ENCODE measurements at regions not wholly inside any gene's neighbourhood (a gene's known extent, or its start where the extent isn't known, plus 50 kb on each side); places are given as distances from the start of the nearest gene placed in this dataset.
"Not testable (repeated sequence)": the region's sequence is repeated elsewhere in the genome, so short reads cannot be mapped to it uniquely, and the experiment has no call there.

DNA sequence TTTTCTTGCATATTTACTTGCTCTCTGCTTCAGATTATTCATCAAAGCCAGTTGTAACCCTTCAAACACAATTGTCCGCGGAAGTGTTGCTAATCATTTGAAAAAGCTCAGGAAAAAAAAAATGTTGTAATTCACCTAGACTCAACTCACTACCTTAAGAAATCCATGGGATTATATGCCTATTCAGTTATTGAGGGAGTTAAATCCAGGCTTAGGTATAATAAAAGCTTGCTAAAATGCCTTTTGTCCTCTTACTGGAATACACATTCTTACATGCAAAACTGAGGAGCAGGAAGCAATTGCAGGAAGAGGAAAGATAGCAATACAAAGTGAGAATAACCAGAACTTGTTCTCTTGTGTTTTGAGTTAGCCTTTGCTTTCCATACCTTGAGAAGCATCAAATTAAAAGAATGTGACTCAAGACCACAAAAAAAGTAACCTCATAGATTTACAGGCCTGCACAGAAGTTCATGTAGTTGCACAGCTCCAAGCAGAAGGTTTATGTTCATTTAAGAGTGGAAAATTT lies 91.4 kb upstream of the FAM241A start:
- DNase-seq (ENCODE audit: low read depth in 3 of 3, low spot score in 1 of 3): no peak

DNA sequence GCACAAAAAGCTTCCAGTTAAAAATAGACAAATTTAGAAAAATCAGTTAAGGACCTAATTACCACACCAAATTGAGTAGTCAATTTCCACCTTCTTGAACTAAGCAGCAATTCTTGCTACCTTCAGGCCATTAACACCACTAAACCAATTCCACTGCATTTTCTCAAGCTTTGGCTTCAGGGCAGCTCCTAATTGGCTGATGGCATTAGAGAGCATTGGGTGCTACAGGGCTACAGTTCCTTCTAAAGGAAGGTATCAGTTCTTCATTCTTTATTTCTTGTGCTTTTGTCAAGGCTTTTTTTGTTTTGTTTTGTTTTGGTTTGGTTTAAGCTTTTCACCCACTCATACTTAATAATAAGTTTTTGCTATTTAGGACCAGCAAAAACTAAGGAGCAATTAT lies 90.2 kb upstream of the FAM241A start:
- DNase-seq (ENCODE audit: low read depth in 3 of 3, low spot score in 1 of 3): no peak

DNA sequence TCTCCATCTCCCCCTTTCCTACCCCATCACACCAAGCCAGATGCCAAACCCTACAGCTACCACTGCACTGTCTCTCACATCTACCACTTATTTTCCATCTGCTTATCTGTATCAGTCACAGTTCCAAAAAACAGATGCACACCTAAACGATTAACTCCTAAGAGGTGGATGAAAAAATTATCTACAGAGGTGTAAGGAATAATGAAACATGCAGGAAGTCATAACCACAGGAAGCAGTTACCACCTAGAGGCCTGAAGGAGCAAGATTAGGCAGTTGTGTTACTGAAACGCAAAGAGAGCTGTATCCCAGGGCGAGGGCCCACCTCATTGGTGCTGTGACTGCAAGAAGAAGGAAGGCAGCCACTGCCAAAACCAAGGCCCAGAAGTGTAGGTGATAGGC lies 87.8 kb upstream of the FAM241A start:
- no peak for DNase-seq (ENCODE audit: low read depth in 3 of 3, low spot score in 1 of 3)

DNA sequence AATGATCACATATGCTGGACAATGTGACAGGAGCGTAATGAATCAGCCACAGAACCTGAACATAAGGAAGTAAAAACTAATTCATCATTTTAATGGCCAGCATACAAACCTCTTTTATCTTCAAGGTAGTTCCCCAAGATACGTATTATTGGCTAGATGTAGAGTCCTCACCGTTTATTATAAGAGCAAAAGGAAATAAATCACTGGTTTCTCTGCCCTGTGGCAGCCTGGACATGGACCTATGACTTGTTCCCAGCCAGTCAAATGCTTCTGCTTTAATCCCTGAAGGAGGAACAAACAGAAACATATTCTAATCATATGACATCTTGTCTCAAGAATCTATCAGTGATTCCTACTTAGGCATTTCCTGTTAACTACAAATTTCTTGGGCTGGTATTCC lies 86.8 kb upstream of the FAM241A start:
- no peak for DNase-seq (ENCODE audit: low read depth in 3 of 3, low spot score in 1 of 3)

DNA sequence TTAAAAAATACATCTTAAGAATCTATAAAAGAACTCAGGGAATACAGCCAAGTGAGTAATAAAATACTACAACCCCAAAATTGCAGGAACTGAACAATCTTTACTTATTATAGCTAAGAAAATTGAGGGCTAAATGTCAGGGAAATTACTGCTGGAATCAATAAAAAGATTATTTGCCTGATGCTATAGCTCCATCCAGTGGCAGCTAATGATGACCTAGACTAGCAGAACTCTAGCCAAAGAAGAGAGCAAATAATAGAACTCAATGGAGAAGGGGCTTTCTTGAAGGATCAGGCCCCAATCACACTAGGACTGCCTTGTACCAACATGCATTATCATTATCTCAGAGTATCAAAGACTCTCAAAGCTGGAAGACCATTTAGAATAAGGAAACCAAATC lies 85.0 kb upstream of the FAM241A start:
- no peak for DNase-seq (ENCODE audit: low read depth in 3 of 3, low spot score in 1 of 3)

DNA sequence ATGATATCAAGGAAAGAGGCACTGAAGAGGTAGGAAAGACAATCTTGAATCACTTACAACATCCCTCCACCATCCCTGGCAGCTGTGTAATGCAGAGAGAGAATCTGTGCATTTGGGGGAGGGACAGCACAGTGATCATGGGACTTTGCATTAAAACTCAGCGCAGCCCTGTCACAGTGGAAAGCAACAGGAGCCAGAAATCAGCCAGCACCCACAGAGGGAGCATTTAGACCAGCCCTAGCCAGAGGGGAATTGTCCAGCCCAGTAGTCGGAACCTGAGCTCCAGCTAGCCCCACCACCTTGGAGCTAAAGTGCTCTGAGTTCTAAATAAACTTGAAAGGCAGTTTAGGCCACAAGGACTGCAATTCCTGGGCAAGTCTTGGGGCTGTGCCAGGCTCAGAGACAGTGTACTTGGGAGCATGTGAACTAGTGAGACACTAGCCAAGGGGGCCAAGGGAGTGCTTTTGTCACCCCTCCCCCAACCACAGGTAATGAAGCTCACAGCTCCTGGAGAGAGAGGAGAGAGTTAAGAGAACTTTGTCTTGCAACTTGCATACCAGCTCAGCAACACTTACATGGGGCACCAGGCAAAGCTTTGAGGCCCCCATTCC lies 83.9 kb upstream of the FAM241A start:
- no peak for DNase-seq (ENCODE audit: low read depth in 3 of 3, low spot score in 1 of 3)

DNA sequence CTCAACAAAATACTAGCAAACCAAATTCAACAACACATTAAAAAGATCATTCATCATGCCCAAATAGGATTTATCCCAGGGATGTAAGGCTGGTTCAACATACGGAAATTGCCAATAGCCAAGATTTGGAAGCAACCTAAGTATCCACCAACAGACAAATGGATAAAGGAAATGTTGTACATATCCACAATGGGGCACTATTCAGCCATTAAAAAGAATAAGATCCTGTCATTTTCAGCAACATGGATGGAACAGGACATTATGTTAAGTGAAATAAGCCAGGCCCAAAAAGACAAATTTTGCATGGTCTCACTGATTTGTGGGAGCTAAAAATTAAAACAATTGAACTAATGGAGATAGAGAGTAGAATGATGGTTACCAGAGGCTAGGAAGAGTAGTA lies 82.0 kb upstream of the FAM241A start:
- DNase-seq (ENCODE audit: low read depth in 3 of 3, low spot score in 1 of 3): no peak

DNA sequence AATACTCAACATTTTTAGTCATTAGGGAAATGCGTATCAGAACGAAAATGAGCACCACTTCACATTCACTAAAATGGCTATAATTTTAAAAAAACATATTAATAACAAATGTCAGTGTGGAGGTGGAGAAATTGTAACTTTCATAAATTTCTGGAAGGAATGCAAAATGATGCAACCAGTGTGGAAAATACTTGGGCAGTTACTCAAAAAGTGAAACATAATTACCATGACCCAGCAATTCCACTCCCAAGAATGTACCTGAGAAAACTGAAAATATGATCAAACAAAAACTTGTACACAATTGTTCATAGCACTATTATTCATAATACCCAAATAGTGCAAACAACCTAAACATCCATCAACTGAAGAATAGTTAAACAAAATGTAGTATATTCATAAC lies 76.1 kb upstream of the FAM241A start:
- no peak for DNase-seq (ENCODE audit: low read depth in 3 of 3, low spot score in 1 of 3)

DNA sequence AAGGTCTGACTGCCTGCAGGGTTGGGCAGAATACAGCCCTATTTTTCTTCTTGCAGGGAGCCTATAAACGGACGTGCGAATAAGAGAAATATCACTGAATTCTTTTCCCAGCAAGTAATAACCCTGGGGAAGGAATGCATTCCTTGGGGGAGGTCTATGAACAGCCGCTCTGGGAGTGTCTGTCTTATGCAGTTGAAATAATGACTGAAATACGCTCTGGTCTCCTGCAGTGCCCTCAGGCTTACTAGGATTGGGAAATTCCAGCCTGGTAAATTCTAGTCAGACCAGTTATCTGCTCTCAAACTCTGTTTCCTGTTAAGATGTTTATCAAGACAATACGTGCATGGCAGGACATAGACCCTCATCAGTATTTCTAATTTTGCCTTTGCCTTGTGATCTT lies 72.1 kb upstream of the FAM241A start:
- no peak for DNase-seq (ENCODE audit: low read depth in 3 of 3, low spot score in 1 of 3)

DNA sequence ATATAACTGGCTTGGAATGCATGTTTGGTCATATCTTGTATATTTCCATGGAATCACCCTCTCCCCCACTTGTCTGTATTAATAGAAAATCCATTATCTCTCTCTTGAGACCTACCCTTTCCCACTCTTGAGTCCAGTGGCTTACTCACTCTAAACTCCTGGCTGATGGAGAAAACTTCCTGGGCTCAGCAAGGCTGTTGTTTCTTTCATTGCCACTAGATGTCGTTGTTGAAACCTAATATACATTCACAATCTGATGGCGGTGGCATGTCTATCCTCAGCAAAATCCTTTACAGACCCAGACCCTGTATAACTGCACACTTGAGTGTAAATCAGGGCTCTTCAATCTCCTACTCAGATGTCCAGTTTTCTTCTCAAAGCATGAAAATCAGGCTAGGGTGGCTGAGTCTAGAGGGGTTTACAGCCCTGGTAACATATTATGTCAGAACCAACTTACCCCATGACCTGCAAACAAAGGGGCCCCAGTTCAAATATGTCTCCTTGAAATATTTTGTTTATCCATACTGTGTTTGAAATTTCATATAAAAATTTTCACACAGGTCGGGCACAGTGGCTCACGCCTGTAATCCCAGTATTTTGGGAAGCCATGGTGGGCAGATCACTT lies 70.0 kb upstream of the FAM241A start:
- DNase-seq (ENCODE audit: low read depth in 3 of 3, low spot score in 1 of 3): no peak

DNA sequence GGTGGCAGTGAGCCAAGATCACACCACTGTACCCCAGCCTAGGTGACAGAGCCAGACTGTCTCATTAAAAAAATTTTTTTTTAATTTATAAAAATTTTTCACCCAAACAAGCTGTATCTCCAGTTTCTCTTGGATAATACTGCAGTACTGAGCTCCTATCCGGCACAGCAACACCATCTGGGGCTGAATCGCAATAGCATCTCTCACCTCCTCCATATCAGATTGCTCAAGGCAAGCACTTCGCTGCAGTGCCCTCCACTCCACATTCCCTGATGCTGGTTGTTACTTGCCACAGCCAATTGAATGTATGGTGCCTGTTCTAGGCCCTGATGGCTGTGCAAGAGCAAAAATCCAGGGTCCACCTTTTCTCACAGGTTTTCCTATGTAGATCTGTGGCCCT lies 69.3 kb upstream of the FAM241A start:
- DNase-seq (ENCODE audit: low read depth in 3 of 3, low spot score in 1 of 3): no peak

DNA sequence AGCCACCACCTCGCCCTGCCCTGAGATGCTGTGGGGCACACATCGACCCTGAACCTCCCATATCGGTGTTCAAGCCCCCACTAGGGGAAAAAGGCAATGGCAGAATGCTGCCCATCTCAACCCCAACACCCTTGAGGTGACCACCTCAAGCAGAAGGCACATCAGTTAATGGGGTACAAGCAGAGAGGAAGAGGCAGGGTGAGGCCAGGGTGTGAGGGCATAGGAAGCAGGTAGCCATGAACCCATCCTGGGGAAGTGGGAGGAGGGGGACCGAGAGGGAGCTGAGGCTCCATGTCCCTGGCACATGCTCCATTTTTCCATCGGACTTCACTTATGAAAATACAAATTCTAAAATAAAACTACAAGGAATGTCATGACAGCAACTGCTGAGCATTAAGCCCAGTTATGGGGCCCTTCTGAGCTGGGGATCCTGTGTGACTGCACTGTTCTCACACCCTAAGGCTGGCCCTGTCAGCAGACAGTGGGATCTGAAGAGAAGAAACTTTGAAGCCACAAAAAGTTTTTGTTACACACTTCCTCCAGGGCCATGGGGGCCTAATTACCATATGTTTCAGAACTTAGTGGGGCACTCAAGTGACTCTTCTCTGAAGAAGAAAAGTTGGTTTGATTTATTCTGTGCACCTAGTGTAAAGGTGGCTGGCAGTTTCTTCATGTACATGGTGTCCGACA lies 68.2 kb upstream of the FAM241A start:
- DNase-seq (ENCODE audit: low read depth in 3 of 3, low spot score in 1 of 3): no peak

DNA sequence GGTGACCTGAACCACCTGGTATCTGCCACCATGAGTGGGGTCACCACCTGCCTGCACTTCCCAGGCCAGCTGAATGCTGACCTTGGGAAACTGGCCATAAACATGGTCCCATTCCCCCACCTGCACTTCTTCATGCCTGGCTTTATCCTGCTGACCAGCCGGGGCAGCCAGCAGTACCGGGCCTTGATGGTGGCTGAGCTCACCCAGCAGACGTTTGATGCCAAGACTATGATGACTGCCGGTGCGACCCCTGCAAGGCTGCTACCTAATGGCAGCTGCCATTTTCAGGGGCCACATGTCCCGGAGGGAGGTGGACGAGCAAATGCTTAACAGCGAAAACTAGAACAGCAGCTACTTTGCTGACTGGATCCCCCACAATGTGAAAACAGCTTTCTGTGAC lies 67.5 kb upstream of the FAM241A start:
- no peak for DNase-seq (ENCODE audit: low read depth in 3 of 3, low spot score in 1 of 3)

DNA sequence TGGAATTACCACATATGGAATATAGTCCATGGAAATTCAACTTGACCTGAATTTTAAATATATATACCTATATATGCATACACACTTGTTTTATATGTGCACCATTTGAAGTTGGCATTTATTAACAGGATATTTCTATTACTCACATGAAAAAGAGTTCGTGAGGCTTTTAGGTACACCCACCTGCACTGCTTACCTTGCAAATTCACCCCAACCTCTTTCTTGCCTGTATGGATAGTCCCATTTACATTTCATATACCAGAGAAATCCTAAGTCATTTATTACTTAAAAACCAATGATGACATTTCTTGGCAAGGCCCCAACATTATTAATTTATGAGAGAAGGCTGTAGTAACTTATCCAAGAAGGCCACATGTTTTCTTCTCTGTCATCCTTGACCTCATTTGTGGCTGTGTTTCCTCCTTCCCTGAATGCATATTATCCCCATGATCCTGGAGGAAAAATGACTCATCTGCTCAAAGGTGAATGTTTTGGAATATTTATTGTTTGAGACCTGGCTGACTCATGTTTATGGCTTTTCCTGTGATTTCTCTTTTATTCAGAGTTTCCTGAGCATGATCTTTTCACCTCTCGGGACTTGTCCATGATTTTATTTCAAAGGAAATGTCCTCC lies 62.2 kb upstream of the FAM241A start:
- DNase-seq (ENCODE audit: low read depth in 3 of 3, low spot score in 1 of 3): no peak

DNA sequence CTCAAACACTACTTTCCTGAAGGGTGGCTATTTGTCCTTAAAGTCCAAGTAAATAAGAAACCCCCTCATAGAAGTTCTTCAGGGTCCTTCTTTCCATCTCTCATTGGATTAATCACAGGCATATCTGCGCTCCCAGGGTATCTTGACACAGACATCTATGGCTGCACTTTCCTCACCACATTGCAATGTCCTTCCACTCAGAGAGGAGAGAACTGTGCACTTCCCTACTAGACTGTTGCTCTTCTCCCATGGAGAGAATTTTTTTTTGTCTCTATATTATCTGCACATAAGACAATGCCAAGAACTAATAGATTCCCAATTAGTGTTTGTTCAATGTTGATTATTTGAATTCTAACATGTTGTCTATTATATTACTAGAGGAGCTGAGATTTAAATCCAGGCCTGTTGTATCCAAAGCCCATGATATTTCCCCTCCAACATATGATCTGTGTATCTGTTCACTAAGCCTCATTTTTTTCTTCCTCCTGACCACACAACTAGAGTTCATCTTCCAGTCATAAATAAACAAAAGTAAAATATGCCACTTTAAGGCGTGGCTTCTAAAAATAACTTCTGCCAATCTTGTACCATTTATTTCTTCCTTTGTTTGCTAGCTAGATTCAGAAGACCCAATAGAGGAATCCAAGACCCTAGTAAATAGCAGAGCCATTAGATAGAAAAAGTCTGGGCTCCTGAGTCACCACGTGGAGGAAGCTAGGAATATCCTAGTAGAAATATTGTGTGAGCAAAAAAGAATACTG lies 61.5 kb upstream of the FAM241A start:
- no peak for DNase-seq (ENCODE audit: low read depth in 3 of 3, low spot score in 1 of 3)

DNA sequence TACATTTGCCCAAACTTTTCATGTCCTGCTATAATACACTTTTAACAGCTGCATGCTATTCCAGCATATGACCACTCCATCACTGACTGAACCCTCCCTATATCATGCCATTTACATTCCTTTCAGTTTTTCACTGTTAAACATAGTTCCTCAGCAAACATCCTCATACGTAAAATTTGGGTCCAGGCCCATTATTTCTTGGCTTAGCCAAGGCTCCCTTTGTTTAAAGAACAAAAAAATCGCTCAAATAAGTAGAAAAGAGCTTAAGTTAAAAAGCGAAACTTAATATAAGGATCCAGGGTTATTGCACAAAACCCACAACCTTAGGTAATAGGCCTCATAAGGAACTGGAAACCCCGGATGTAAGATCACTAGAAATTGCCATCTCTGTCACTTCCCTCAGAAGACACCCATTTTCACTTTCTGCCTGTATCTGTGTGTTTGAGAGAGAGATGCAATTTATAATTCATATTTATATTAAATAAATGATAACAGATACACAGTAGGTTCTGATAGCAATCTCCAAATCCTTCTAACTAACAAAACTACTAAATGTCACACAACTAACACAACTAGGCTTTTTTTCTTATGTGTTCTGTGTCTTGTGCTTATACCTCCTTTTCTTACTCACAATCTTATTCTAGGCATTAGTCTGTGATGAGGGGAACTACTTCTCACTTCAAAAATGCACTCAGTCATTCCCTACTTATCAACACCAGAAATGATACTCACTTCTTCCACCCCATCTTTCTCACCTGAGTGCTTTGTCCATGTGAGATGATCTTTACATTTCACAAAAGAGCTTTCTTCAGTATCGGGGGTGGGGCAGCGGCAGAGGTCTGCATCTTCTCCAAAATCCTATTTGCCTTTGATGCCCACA lies 59.9 kb upstream of the FAM241A start:
- no peak for DNase-seq (ENCODE audit: low read depth in 3 of 3, low spot score in 1 of 3)

DNA sequence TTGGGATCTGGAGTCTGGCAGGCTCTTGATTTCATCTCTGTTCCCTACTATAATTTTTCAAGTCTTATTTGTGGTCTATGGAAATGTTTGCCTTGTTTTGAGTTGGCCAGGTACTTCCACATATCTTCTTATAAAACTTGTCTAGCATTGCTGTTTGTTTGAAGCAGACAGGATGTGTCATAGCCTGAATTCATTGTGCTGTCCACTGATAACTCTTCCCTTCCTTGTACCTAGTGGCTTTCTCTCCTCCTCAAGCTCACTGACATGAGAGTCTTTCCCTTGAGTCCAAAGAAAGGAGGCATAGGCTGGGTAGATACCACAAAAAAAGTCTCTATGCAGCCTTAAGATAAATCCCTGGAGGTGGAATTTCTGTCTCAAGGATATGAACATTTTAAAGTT lies 59.2 kb upstream of the FAM241A start:
- no peak for DNase-seq (ENCODE audit: low read depth in 3 of 3, low spot score in 1 of 3)

DNA sequence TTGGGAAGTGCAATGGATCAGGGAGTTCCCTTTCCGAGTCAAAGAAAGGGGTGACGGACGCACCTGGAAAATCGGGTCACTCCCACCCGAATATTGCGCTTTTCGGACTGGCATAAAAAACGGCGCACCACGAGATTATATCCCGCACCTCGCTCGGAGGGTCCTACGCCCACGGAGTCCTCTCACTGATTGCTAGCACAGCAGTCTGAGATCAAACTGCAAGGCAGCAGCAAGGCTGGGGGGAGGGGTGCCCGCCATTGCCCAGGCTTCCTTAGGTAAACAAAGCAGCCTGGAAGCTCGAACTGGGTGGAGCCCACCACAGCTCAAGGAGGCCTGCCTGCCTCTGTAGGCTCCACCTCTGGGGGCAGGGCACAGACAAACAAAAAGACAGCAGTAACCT lies 58.6 kb upstream of the FAM241A start:
- not testable (repeated sequence) for DNase-seq (ENCODE audit: low read depth in 3 of 3, low spot score in 1 of 3)

DNA sequence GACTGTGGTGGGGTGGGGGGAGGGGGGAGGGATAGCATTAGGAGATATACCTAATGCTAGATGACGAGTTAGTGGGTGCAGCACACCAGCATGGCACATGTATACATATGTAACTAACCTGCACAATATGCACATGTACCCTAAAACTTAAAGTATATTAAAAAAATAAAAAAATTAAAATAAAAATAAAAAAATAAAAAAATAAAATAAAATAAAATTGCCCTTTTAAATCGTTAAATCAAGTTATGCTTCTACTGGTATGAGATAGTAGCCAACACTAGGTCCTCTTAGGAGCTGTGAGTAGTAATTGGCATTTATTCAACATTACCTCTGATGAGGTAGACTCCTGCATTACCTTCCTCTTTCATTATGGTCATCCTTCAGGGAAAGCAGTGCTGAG lies 52.9 kb upstream of the FAM241A start:
- DNase-seq (ENCODE audit: low read depth in 3 of 3, low spot score in 1 of 3): not testable (repeated sequence)

DNA sequence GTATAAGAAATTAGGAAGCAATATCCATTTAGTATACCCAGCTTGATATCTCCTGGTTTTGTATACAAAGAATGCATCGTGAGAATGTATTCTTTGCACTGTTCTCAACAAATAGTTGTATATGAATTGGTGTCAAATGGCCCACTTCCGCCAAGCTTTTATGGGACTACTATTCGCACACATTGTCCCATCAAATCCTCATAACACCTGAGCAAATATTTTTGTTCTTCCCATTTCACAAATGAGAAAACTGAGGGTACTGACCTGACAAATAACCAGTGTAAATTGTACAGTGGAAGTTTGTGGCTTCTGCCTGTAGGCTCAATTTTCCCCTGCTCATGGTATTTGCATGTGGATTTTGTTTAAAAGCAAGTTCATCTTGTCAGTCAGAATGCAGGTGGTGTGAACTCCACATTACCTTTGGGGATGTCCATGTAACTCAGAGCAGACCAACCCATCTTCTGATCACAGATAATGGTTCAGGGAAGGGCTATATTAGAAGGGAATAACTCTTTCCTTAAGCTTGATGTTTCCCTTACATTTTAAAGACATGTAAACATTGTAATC lies 51.5 kb upstream of the FAM241A start:
- DNase-seq (ENCODE audit: low read depth in 3 of 3, low spot score in 1 of 3): no peak
